IPS DF 6.9 (cell line): ENCODE measurements at regions not wholly inside any gene's neighbourhood (a gene's known extent, or its start where the extent isn't known, plus 50 kb on each side); places are given as distances from the start of the nearest gene placed in this dataset.

Experiments used
- DNase-seq: peaks from one replicate; pipeline ENCODE4 v3.0.0-alpha.2; 2013; ENCODE audit warnings: low read depth, low spot score
- H3K27ac ChIP-seq: one replicate; pipeline ENCODE4 v1.5.1; 2013; ENCODE audit warnings: low read length, control low read depth
- H3K27me3 ChIP-seq: 2 replicates; pipeline ENCODE4 v1.6.1; 2013; ENCODE audit warnings: mild to moderate bottlenecking, low read length; ENCODE audit not compliant: control insufficient read depth, insufficient read depth
- H3K36me3 ChIP-seq: 2 replicates; pipeline ENCODE4 v1.6.1; 2013; ENCODE audit warnings: low read length; ENCODE audit not compliant: control insufficient read depth, insufficient read depth
- H3K4me1 ChIP-seq: 2 replicates; pipeline ENCODE4 v1.6.1; 2013; ENCODE audit warnings: low read length; ENCODE audit not compliant: control insufficient read depth, insufficient read depth
- H3K4me3 ChIP-seq: 2 replicates; pipeline ENCODE4 v1.5.1; 2013; ENCODE audit warnings: mild to moderate bottlenecking, low read length
- H3K9me3 ChIP-seq: 2 replicates; pipeline ENCODE4 v1.6.1; 2013; ENCODE audit warnings: low read length, inconsistent platforms; ENCODE audit not compliant: control insufficient read depth, insufficient read depth
- WGBS: extraction: QIAGEN DNeasy Blood & Tissue Kit; methylation state at CpG from one replicate; pipeline ENCODE4 v1.1.7; 2013; ENCODE audit warnings: mixed read lengths, missing lambda C conversion rate; ENCODE audit not compliant: insufficient read length, insufficient coverage; 5-methylcytosine and 5-hydroxymethylcytosine counted together

DNA sequence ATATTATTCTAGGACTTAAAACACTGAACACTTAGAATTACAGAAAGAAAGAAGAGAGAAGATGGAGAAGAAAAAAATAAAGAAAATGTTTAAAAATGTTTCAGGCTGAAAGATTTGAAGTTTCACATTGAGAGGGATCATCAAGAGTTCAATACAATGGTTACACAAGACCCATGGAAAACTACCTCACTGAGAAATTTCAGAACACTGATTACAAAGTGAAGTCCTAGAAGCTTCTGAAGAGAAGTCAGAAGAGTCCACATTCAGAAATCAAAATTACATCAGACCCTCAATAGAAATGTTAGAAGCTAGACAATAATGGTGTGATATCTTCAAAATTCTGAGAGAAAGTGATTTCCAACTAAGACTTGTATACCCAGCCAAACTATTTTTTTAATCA lies 196.1 kb downstream of the MACC1 start:
- Histone ChIP-seq H3K27ac (no peak overlapping the region), H3K4me1 (peaks cover 5% of the 10 kb centered on the region; the same call in 1 of the 2 replicates), H3K9me3 (no peaks in the 10 kb centered on the region), H3K36me3 (peaks cover under 1% of the 10 kb centered on the region; the same call in 1 of the 2 replicates), H3K4me3 (no peak overlapping the region), H3K27me3 (no peaks in the 10 kb centered on the region)
- DNase-seq: no peak

DNA sequence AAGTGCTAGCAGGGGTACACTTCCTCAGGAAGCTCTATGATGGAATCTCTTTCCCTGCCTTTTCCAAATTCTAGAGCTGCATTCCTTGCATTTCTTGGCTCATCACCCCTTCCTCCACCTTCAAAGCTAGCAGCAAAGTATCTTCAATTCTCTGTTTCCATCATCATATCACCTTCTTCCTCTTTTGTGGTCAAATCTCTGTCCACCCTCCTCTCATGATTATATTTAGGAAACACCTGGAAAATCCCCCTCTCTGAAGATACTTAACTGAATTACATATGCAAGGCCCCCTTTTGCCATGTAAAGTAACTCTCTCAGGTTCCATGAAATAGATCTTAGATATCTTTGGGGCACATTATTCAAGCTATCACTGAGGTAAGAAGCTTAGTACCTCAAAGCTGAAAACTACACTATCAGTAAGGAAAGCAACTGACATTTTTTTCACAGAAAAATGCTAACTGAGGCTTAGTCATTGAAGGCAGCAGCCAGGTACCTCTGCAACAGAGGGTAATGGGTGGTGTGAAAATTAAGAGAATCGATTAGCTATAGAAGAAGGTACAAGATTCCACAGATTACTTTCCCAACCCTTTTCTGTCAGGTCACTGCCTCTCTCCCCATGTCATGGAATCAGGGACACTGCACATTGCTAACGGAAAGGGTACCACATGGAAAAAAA lies 197.3 kb downstream of the MACC1 start:
- WGBS: no CpG with 5 or more reads among the region's 2 CpGs
- no peak overlapping the region for H3K4me3 ChIP-seq

DNA sequence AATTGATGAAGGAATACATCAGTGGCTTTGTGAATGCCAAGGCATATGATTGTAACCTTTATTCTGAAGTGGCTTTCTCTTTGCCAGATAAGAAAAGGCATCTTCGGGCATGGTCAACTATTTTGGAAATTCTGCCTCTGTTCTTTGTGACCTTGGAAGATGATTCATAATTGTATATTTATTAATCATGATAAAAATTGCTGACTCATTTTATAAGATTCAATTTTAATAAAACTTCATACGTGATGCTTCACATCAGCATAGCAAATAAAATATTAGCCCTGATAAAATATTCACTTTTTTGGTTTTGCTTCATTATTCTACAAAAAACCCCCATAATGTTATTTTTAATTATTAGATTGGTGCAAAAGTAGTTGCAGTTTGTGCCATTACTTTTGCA lies 200.5 kb downstream of the MACC1 start:
- no peak overlapping the region for H3K27ac ChIP-seq
- no CpG with 5 or more reads among the region's 2 CpGs for WGBS
- H3K4me3 ChIP-seq: no peak overlapping the region
- H3K9me3 ChIP-seq: no peaks in the 10 kb centered on the region
- no peaks in the 10 kb centered on the region for H3K36me3 ChIP-seq
- peaks cover 5% of the 10 kb centered on the region; the same call in 1 of the 2 replicates for H3K4me1 ChIP-seq
- no peak for DNase-seq
- no peaks in the 10 kb centered on the region for H3K27me3 ChIP-seq

More for the DNA sequence above, 197.3 kb downstream of the MACC1 start:
- Histone ChIP-seq H3K27ac (peak overlapping the region; percentile 93), H3K4me1 (peaks cover 5% of the 10 kb centered on the region; the same call in 1 of the 2 replicates), H3K9me3 (no peaks in the 10 kb centered on the region), H3K27me3 (no peaks in the 10 kb centered on the region), H3K36me3 (no peaks in the 10 kb centered on the region)
- no peak for DNase-seq

DNA sequence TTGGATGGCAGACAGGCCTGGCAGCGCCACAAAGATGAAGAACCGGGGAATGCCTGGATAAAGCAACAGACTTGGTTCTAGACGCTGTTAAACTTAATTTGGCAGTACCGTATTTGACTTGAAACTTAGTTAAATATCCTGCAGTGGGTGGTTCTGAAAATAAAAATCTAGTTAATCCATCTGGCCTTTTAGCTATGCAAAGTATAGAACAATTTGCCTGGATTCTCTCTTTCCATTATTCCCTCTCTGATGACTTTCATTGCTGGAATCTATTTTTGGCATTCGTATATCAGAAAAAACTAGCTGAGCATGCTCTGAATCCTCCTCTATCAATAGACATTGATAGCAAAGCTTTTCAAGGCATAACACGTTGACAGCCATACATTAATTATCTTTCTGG lies 203.6 kb downstream of the MACC1 start:
- H3K4me1 ChIP-seq: peaks cover 1% of the 10 kb centered on the region; the same call in 1 of the 2 replicates
- no peak overlapping the region for H3K4me3 ChIP-seq
- H3K36me3 ChIP-seq: no peaks in the 10 kb centered on the region
- DNase-seq: no peak
- H3K9me3 ChIP-seq: no peaks in the 10 kb centered on the region
- WGBS: no CpG with 5 or more reads among the region's 6 CpGs
- no peaks in the 10 kb centered on the region for H3K27me3 ChIP-seq
- H3K27ac ChIP-seq: no peak overlapping the region

DNA sequence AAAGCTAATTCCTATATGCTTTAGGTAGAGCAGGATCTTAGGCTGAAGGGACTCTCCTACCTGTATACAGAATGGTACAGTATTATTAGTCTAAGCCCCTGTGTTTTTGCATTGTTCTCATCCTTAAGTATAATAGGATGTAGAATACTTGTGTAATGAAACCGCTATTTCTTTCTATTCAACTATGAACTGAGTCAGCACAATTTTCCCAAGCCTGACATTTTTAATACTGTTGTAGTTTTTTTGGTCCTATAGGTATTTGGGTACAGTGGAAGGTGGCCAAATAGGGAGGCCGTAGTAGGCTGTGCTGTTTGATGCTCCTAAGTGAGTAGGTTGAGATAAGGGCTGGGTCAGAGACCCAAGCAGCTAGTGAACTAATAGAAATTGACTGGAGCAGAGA lies 205.1 kb downstream of the MACC1 start:
- Histone ChIP-seq H3K9me3 (no peaks in the 10 kb centered on the region), H3K27me3 (no peaks in the 10 kb centered on the region), H3K27ac (no peak overlapping the region), H3K4me3 (no peak overlapping the region), H3K36me3 (no peaks in the 10 kb centered on the region), H3K4me1 (no peaks in the 10 kb centered on the region)
- no CpG with 5 or more reads among the region's 2 CpGs for WGBS
- no peak for DNase-seq

DNA sequence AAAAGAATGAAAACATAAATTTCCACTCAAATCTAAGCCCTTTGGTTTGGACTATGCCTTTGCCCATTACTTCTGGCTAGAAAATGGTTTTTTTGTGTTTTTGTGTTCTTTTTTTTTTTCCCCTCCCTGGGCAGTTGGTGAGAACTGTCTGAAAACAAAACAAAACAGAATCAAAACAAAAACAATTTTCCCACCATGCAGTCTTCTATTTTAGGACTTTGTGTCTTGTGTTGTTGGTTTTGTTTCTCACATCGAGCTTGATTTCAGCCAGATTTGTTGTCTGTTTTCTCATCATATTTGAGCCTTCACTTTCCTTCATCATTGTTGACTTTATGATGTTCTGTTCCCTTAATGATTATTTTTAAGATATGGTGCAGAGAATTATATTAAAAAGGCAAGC lies 206.3 kb downstream of the MACC1 start:
- H3K36me3 ChIP-seq: no peaks in the 10 kb centered on the region
- no CpG with 5 or more reads among the region's 1 CpG for WGBS

DNA sequence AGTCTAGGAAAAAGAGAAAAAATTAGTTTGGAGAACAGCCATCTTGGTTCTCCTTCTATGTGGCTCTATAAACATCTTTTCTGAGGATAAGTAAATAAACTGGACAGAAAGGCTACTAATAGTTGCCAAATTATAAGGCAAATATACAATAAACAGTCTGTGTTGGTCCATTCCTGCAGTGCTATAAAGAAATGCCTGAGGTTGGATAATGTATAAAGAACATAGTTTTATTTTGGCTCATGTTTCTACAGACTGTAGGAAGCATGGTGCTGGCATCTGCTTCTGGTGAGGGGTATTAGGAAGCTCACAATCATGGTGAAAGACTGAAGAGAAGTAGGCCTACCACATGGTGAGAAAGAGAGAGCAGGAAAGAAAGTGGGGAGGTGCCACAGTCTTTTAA lies 209.7 kb downstream of the MACC1 start:
- Histone ChIP-seq H3K27me3 (no peaks in the 10 kb centered on the region), H3K4me3 (no peak overlapping the region), H3K9me3 (no peaks in the 10 kb centered on the region), H3K36me3 (no peaks in the 10 kb centered on the region), H3K4me1 (no peaks in the 10 kb centered on the region), H3K27ac (no peak overlapping the region)
- no peak for DNase-seq

More for the DNA sequence above, 206.3 kb downstream of the MACC1 start:
- no peak for DNase-seq
- Histone ChIP-seq H3K27me3 (no peaks in the 10 kb centered on the region), H3K27ac (no peak overlapping the region), H3K9me3 (no peaks in the 10 kb centered on the region), H3K4me1 (no peaks in the 10 kb centered on the region), H3K4me3 (no peak overlapping the region)

DNA sequence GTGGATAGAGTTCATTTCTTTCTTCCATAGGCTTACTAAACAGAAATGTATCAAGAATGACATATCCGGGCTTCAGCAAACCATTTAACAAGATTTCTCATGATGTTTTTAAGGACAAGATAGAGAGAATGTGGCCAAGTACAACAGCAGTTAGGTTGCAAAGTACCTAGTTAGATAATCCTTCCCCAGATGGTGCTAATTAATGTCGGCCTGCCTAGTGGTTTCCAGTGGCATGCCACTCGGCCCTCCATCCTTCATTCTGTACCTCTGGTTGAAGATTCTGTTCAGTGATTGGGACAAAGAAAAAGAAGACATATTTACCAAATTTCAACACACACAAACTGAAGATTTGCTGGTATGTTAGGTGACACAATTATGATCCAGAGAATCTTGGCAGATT lies 212.1 kb downstream of the MACC1 start:
- no peak overlapping the region for H3K4me3 ChIP-seq
- DNase-seq: no peak
- no CpG with 5 or more reads among the region's 3 CpGs for WGBS
- H3K4me1 ChIP-seq: no peaks in the 10 kb centered on the region
- H3K36me3 ChIP-seq: no peaks in the 10 kb centered on the region
- H3K27me3 ChIP-seq: no peaks in the 10 kb centered on the region
- H3K9me3 ChIP-seq: no peaks in the 10 kb centered on the region
- no peak overlapping the region for H3K27ac ChIP-seq

DNA sequence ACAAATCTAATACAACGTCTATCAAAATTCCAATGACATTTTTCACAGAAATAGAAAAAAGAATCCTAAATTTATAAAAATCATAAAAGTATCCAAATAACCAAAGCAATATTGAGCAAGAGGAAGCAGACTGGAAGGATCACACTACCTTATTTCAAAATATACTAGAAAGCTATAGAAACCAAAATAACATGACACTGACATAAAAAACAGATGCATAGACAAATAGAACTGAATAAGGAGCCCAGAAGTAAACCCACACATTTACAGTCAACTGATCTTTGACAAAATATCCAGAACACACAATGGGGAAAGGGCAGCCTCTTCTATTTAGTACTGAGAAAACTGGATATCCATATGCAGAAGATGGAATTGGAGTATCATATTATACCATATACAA lies 217.5 kb downstream of the MACC1 start:
- WGBS: no CpG with 5 or more reads among the region's 1 CpG
- no peak for DNase-seq

DNA sequence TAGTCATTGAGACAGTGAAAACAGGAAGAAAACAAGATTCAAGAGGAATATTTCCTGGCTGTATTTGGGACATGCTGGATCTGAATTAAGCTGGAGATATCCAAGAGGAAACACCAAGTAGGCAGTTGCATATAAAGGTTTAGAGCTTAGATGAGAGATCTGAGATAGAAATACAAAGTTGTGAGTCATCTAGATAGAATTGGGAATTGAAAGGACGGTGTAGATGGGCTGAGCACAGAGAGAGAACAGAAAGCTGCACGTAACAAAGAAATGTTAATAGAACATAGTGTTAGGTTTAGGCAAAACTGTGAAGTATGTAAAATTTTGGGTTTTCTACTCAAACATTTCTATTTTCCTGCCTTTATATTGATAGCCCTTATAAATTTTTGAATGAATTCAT lies 218.5 kb upstream of the TMEM196 start:
- Histone ChIP-seq H3K9me3 (no peaks in the 10 kb centered on the region), H3K27me3 (no peaks in the 10 kb centered on the region), H3K27ac (no peak overlapping the region), H3K4me1 (no peaks in the 10 kb centered on the region), H3K4me3 (no peak overlapping the region), H3K36me3 (no peaks in the 10 kb centered on the region)
- DNase-seq: no peak
- 100% methylated on average over 1 of the region's 2 CpGs for WGBS

More for the DNA sequence above, 217.5 kb downstream of the MACC1 start:
- Histone ChIP-seq H3K9me3 (no peaks in the 10 kb centered on the region), H3K27me3 (no peaks in the 10 kb centered on the region), H3K27ac (no peak overlapping the region), H3K4me3 (no peak overlapping the region), H3K36me3 (no peaks in the 10 kb centered on the region), H3K4me1 (no peaks in the 10 kb centered on the region)

DNA sequence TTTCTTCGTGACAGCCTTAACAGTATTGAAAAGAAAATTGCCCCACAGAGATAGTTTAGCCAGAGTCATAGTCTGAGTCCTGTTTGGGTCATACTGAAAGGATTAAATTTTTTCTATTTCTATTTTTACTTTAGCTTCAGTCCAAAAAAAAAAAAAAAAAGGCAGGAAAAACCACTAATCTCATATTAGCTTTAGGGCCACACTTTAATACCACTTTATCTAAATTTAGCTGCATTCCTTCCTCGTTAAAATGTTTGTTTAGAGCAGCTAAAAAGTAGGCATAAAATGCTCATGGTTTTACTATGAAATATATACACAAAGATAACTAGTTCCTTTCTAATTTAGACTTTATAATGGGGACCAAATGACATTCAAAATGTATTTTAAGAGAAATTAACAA lies 216.5 kb upstream of the TMEM196 start:
- no peaks in the 10 kb centered on the region for H3K27me3 ChIP-seq
- no peak for DNase-seq
- no peak overlapping the region for H3K4me3 ChIP-seq
- no peak overlapping the region for H3K27ac ChIP-seq
- no peaks in the 10 kb centered on the region for H3K4me1 ChIP-seq
- WGBS: no CpG with 5 or more reads among the region's 2 CpGs
- H3K9me3 ChIP-seq: no peaks in the 10 kb centered on the region
- no peaks in the 10 kb centered on the region for H3K36me3 ChIP-seq
